Body of pancreas (tissue), 4 donors: ENCODE measurements at regions not wholly inside any gene's neighbourhood (a gene's known extent, or its start where the extent isn't known, plus 50 kb on each side); places are given as distances from the start of the nearest gene placed in this dataset.

Experiments
- POLR2A ChIP-seq, 3 donors: fragments of 450-650 bp; IDR thresholded peaks; one replicate each; pipeline ENCODE4 v1.6.1; 2016; ENCODE audit warnings: antibody characterized with exemption in 3 of 3, mild to moderate bottlenecking in 2 of 3
- TF ChIP-seq, protein P1 (sequence below), 7 experiments: fragments of 450-650 bp in 4 of 7; fragments of 200-600 bp in 3 of 7; sonication (generic) in 3 of 7; IDR thresholded peaks; one replicate each; pipeline ENCODE4 v1.5.1; 2016 to 2019; ENCODE audit warnings: antibody characterized with exemption in 7 of 7

GRCh38 chr3:160092760-160093159 is 104.1 kb downstream of the IL12A start:
- no peak for TF ChIP-seq POLR2A (IDR thresholded peaks at IDR 0.05)
- TF ChIP-seq, protein P1, sequence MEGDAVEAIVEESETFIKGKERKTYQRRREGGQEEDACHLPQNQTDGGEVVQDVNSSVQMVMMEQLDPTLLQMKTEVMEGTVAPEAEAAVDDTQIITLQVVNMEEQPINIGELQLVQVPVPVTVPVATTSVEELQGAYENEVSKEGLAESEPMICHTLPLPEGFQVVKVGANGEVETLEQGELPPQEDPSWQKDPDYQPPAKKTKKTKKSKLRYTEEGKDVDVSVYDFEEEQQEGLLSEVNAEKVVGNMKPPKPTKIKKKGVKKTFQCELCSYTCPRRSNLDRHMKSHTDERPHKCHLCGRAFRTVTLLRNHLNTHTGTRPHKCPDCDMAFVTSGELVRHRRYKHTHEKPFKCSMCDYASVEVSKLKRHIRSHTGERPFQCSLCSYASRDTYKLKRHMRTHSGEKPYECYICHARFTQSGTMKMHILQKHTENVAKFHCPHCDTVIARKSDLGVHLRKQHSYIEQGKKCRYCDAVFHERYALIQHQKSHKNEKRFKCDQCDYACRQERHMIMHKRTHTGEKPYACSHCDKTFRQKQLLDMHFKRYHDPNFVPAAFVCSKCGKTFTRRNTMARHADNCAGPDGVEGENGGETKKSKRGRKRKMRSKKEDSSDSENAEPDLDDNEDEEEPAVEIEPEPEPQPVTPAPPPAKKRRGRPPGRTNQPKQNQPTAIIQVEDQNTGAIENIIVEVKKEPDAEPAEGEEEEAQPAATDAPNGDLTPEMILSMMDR (IDR thresholded peaks at IDR 0.05) = no peak
